A673 (cell line): ENCODE measurements at regions not wholly inside any gene's neighbourhood (a gene's known extent, or its start where the extent isn't known, plus 50 kb on each side); places are given as distances from the start of the nearest gene placed in this dataset.

ENCODE experiments used
- BruUV-seq: library from RNA; stranded (reverse); fragments of 400-500 nt; replicated peaks from 2 replicates; lab custom pipeline; 2021; lab: Mats Ljungman, UMichigan
- CTCF ChIA-PET: fragments of 300-600 bp; sonication (Branson Sonifier 250); formaldehyde crosslinking; loops from one replicate; lab custom pipeline; 2022; ENCODE audit warnings: antibody characterized with exemption; lab: Charles Lee
- POLR2A ChIA-PET: fragments of 300-600 bp; sonication (Branson Sonifier 250); formaldehyde crosslinking; loops from one replicate; lab custom pipeline; 2022; ENCODE audit warnings: antibody characterized with exemption; ENCODE audit not compliant: low non-redundant PET; lab: Charles Lee
- DNase-seq: peaks from one replicate; pipeline ENCODE4 v3.0.0-alpha.2; 2015; ENCODE audit warnings: low spot score
- H3K27ac ChIP-seq: fragments of 200-600 bp; sonication (generic); 2 replicates; pipeline ENCODE4 v1.5.1; 2016; ENCODE audit warnings: mixed run types, low read depth, mild to moderate bottlenecking, mixed read lengths, antibody characterized with exemption, low read length; ENCODE audit not compliant: poor library complexity, severe bottlenecking
- H3K27me3 ChIP-seq: fragments of 200-600 bp; sonication (generic); replicated peaks from 2 replicates; pipeline ENCODE4 v1.6.1; 2017; ENCODE audit warnings: mixed run types, low read depth, mild to moderate bottlenecking, mixed read lengths, antibody characterized with exemption, low read length; ENCODE audit not compliant: insufficient read depth, poor library complexity
- H3K36me3 ChIP-seq: fragments of 200-600 bp; sonication (generic); 2 replicates; pipeline ENCODE4 v1.6.1; 2016; ENCODE audit warnings: mixed run types, mild to moderate bottlenecking, mixed read lengths, antibody characterized with exemption, low read length; ENCODE audit not compliant: insufficient read depth, poor library complexity, severe bottlenecking
- H3K4me1 ChIP-seq: fragments of 200-600 bp; sonication (generic); 2 replicates; pipeline ENCODE4 v1.6.1; 2017; ENCODE audit warnings: mixed run types, mild to moderate bottlenecking, mixed read lengths, antibody characterized with exemption, low read length; ENCODE audit not compliant: insufficient read depth, poor library complexity, severe bottlenecking
- H3K4me3 ChIP-seq: fragments of 200-600 bp; sonication (generic); 2 replicates; pipeline ENCODE4 v1.5.1; 2016; ENCODE audit warnings: low read depth, mixed run types, mild to moderate bottlenecking, mixed read lengths, low read length; ENCODE audit not compliant: poor library complexity, severe bottlenecking
- H3K9me3 ChIP-seq: fragments of 200-600 bp; sonication (generic); 2 replicates; pipeline ENCODE4 v1.6.1; 2016; ENCODE audit warnings: mixed run types, low read depth, mild to moderate bottlenecking, mixed read lengths, antibody characterized with exemption, low read length; ENCODE audit not compliant: poor library complexity, severe bottlenecking
- CTCF ChIP-seq: fragments of 300-800, 200-600 bp; sonication (generic); conservative IDR thresholded peaks from 2 replicates; pipeline ENCODE4 v1.5.1; 2017; ENCODE audit warnings: low read depth, mild to moderate bottlenecking, antibody characterized with exemption, low read length, moderate library complexity, mixed read lengths
- EZH2 ChIP-seq: fragments of 200-600 bp; sonication (generic); IDR thresholded peaks from 2 replicates; pipeline ENCODE4 v1.6.1; 2017; ENCODE audit warnings: borderline replicate concordance, low read depth, mild to moderate bottlenecking, mixed read lengths, antibody characterized with exemption, low read length; ENCODE audit not compliant: poor library complexity, severe bottlenecking
- intact Hi-C: fragments of 100-400 bp; cut with micrococcal nuclease; formaldehyde crosslinking; loops from one replicate; pipeline ENCODE4 v1.10.0; 2022; ENCODE audit not compliant: unreplicated experiment

- no peak overlapping the region for H3K4me3 ChIP-seq
- BruUV-seq, result no TSS peak
- no peaks in the 10 kb centered on the region for H3K4me1 ChIP-seq
- no peaks in the 10 kb centered on the region for H3K36me3 ChIP-seq
- no peak for TF ChIP-seq EZH2
- no peak for TF ChIP-seq CTCF
- no peak for DNase-seq
- ChIA-PET CTCF (interaction anchor here (1.0 kb wide), 1 partner anchor 20 kb away, joined by 3 read pairs; no protein-coding TSS in a partner anchor), POLR2A (no interaction called here)
- H3K9me3 ChIP-seq, result no peaks in the 10 kb centered on the region
- intact Hi-C loops, result no loop called here
- no peaks in the 10 kb centered on the region for H3K27me3 ChIP-seq
- no peak overlapping the region for H3K27ac ChIP-seq
These were observed 337.8 kb upstream of the ROPN1 start for GRCh38 chr3:124329723-124330122.

GRCh38 chr3:124333931-124334640 is 342.2 kb upstream of the ROPN1 start:
- no TSS peak for BruUV-seq
- Histone ChIP-seq H3K27ac (no peak overlapping the region), H3K9me3 (no peaks in the 10 kb centered on the region), H3K4me3 (no peak overlapping the region), H3K27me3 (no peaks in the 10 kb centered on the region), H3K4me1 (no peaks in the 10 kb centered on the region), H3K36me3 (no peaks in the 10 kb centered on the region)
- ChIA-PET POLR2A (no interaction called here), CTCF (no interaction called here)
- TF ChIP-seq CTCF, result no peak
- no peak for TF ChIP-seq EZH2
- intact Hi-C loops, result no loop called here
- no peak for DNase-seq

GRCh38 chr3:124336067-124336656 is 344.2 kb upstream of the ROPN1 start:
- no TSS peak for BruUV-seq
- ChIA-PET POLR2A (no interaction called here), CTCF (no interaction called here)
- Histone ChIP-seq H3K36me3 (no peaks in the 10 kb centered on the region), H3K4me1 (no peaks in the 10 kb centered on the region), H3K27ac (no peak overlapping the region), H3K4me3 (no peak overlapping the region), H3K9me3 (no peaks in the 10 kb centered on the region), H3K27me3 (no peaks in the 10 kb centered on the region)
- DNase-seq, result no peak
- no peak for TF ChIP-seq EZH2
- no peak for TF ChIP-seq CTCF
- intact Hi-C loops, result no loop called here
